ENCODE measurements at regions not wholly inside any gene's neighbourhood (a gene's known extent, or its start where the extent isn't known, plus 50 kb on each side); places are given as distances from the start of the nearest gene placed in this dataset.

DNA sequence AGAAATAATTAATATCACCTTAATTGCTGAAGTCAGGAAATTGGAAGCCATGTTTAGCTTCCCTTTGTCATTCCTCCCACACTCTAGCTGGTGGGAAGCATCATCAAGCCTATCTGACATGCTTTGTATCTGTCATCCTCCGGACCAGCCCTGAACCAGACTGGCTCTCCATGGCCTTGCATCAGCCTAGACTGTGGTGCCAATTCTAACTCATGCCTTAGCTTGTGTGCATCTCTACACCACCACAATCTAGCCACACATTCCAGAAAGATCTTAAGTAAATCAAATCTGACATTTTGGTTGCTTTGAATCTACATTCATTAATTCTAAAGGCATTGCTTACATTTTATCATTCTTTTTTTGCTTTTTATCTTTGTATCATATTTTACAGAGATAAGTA, 196.4 kb upstream of the VSTM2A start:
- TF ChIP-seq, protein P1, sequence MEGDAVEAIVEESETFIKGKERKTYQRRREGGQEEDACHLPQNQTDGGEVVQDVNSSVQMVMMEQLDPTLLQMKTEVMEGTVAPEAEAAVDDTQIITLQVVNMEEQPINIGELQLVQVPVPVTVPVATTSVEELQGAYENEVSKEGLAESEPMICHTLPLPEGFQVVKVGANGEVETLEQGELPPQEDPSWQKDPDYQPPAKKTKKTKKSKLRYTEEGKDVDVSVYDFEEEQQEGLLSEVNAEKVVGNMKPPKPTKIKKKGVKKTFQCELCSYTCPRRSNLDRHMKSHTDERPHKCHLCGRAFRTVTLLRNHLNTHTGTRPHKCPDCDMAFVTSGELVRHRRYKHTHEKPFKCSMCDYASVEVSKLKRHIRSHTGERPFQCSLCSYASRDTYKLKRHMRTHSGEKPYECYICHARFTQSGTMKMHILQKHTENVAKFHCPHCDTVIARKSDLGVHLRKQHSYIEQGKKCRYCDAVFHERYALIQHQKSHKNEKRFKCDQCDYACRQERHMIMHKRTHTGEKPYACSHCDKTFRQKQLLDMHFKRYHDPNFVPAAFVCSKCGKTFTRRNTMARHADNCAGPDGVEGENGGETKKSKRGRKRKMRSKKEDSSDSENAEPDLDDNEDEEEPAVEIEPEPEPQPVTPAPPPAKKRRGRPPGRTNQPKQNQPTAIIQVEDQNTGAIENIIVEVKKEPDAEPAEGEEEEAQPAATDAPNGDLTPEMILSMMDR (IDR thresholded peaks at IDR 0.05) = no peak
- DNase-seq (no peak), ATAC-seq (no peak)
- peaks cover 20% of the 10 kb centered on the region for H3K9me3 Mint-ChIP-seq
- H3K4me3 Mint-ChIP-seq = no peak overlapping the region
- ChIA-PET POLR2A (no interaction called here), CTCF (no interaction called here)
- no peak overlapping the region for H3K27ac Mint-ChIP-seq
- intact Hi-C loops (cut with micrococcal nuclease) = no loop called here
- H3K4me1 Mint-ChIP-seq (ENCODE audit: low read depth) = no peaks in the 10 kb centered on the region
- H3K27me3 Mint-ChIP-seq = no peaks in the 10 kb centered on the region
- H3K36me3 Mint-ChIP-seq (ENCODE audit: low read depth) = no peaks in the 10 kb centered on the region

DNA sequence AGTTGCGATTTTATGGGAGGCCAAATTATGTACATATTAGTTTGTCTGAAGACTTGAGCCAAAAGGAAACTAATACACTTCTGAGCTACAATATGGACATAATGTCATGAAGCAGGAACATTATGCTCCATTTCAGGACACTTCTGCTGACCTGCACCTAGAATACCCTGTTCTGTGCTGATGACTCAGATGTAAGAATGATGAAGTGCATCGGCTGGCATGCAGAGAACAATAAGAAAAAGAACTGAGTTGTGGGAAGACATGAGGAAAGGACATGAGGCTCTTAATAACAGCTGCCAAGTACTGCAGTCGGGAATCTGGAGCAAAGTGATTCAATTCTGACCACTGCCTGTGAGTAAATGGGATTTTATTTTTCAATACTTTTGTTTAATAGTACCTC, 192.9 kb upstream of the VSTM2A start:
- Mint-ChIP-seq H3K4me3 (no peak overlapping the region), H3K27ac (no peak overlapping the region), H3K27me3 (no peaks in the 10 kb centered on the region), H3K4me1 (ENCODE audit: low read depth) (no peaks in the 10 kb centered on the region), H3K36me3 (ENCODE audit: low read depth) (no peaks in the 10 kb centered on the region), H3K9me3 (peaks cover 26% of the 10 kb centered on the region)
- DNase-seq = no peak
- TF ChIP-seq, protein P1 (IDR thresholded peaks at IDR 0.05) = no peak
- ATAC-seq = no peak
- intact Hi-C loops (cut with micrococcal nuclease) = no loop called here
- ChIA-PET POLR2A (no interaction called here), CTCF (no interaction called here)

DNA sequence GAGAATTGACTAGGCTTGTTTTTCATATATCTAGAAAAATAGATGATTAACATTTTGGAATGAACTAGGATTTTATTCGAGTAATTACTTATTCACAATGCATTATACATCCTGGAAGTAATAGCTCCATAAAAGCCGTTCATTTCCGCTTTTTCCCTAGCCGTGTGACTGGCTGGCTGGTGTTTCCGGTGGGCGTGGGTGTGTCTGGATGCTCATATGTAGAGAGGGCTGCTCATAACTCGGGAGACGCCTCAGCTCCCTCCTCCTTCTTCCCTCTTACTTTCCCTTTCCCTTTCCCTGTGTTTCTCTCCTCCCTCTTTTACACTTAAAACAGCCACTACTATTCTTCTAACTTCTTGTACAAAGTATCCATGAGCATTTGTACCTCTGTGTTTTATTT, 187.7 kb upstream of the VSTM2A start:
- H3K4me1 Mint-ChIP-seq (ENCODE audit: low read depth) = no peaks in the 10 kb centered on the region
- ATAC-seq = no peak
- no peak overlapping the region for H3K27ac Mint-ChIP-seq
- peaks cover 9% of the 10 kb centered on the region for H3K9me3 Mint-ChIP-seq
- TF ChIP-seq, protein P1 (IDR thresholded peaks at IDR 0.05) = no peak
- intact Hi-C loops (cut with micrococcal nuclease) = no loop called here
- no peaks in the 10 kb centered on the region for H3K27me3 Mint-ChIP-seq
- H3K4me3 Mint-ChIP-seq = no peak overlapping the region
- ChIA-PET CTCF (no interaction called here), POLR2A (no interaction called here)
- no peaks in the 10 kb centered on the region for H3K36me3 Mint-ChIP-seq (ENCODE audit: low read depth)
- DNase-seq = no peak

DNA sequence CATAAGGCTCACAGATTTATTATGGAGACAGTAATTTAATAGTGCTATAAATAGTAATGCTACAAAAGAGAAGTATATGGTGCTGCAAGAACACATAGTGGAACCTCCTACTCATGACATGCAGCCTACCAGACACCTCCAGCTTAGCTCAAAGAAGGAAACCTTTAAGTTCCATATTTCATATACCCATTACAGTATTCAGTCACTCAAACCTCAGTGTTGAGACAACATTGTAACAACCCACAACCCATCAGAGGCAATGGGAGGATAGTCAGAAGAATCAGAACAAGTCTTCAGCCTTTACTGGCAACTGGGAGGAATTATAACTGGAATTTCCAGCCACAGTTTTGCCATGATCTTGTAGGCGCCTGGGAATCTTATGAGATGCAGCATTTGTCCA, 186.3 kb upstream of the VSTM2A start:
- Mint-ChIP-seq H3K4me3 (no peak overlapping the region), H3K4me1 (ENCODE audit: low read depth) (no peaks in the 10 kb centered on the region), H3K27me3 (no peaks in the 10 kb centered on the region), H3K27ac (no peak overlapping the region), H3K9me3 (peaks cover 14% of the 10 kb centered on the region), H3K36me3 (ENCODE audit: low read depth) (no peaks in the 10 kb centered on the region)
- TF ChIP-seq, protein P1 (IDR thresholded peaks at IDR 0.05) = no peak
- DNase-seq = no peak
- no peak for ATAC-seq
- intact Hi-C loops (cut with micrococcal nuclease) = no loop called here
- ChIA-PET POLR2A (no interaction called here), CTCF (no interaction called here)

DNA sequence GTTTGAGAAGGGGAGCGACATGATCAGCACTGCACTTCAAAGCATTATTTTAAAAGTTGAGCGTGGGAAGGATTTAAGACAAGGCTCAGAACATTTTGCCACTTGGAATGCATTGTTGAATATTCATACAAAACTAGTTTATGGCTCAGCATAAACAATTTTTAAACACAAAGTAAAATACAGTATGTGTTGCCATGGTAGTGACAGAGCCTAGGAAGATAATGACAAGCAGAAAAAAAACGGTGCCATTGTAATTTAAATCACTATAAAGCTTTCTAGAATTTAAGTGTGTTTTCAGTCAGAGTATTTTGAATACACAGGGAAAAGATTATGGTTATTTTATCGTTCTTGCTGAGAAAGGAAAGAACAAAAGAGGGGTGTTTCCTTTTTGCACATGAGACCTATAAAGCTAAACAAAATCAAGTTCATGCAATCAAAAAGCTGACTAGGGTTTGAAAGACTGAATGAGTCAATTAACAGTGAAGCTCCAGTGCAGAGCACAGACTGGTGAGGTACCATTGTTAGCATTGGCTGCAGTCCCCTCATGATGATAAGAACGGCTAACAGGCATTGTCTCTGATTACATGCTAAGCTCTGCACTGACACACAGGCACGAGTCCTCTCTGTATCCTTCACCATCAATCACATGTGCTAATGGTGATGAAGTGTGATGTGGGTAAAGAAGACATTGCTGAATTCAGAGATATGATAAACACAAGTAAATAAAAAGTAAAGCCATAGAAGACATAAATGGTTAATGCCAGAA, 181.9 kb upstream of the VSTM2A start:
- ChIA-PET CTCF (no interaction called here), POLR2A (no interaction called here)
- DNase-seq = no peak
- intact Hi-C loops (cut with micrococcal nuclease) = no loop called here
- TF ChIP-seq, protein P1 (IDR thresholded peaks at IDR 0.05) = no peak
- H3K4me3 Mint-ChIP-seq = no peak overlapping the region
- no peaks in the 10 kb centered on the region for H3K4me1 Mint-ChIP-seq (ENCODE audit: low read depth)
- H3K27me3 Mint-ChIP-seq = no peaks in the 10 kb centered on the region
- ATAC-seq = no peak
- peaks cover 11% of the 10 kb centered on the region for H3K9me3 Mint-ChIP-seq
- H3K36me3 Mint-ChIP-seq (ENCODE audit: low read depth) = no peaks in the 10 kb centered on the region
- H3K27ac Mint-ChIP-seq = no peak overlapping the region

All from activated CD8-positive, alpha-beta T cell treated with anti-CD3 and anti-CD28 coated beads for 36 hours (primary cell).